ENCODE measurements at regions not wholly inside any gene's neighbourhood (a gene's known extent, or its start where the extent isn't known, plus 50 kb on each side); places are given as distances from the start of the nearest gene placed in this dataset.

GRCh38 chr18:30056528-30056927 is 986.0 kb downstream of the DSC3 start:
- TF ChIP-seq Cebpa-rat (IDR thresholded peaks at IDR 0.05), result no peak
- Histone ChIP-seq H3K27ac (no peak overlapping the region), H3K4me1 (peaks cover 5% of the 10 kb centered on the region; the same call in 1 of the 2 replicates), H3K36me3 (no peaks in the 10 kb centered on the region), H3K4me3 (no peak overlapping the region), H3K9me3 (no peaks in the 10 kb centered on the region), H3K27me3 (no peaks in the 10 kb centered on the region), H3K9ac (no peak overlapping the region), H3K4me2 (no peak overlapping the region), H4K20me1 (no peaks in the 10 kb centered on the region)

DNA sequence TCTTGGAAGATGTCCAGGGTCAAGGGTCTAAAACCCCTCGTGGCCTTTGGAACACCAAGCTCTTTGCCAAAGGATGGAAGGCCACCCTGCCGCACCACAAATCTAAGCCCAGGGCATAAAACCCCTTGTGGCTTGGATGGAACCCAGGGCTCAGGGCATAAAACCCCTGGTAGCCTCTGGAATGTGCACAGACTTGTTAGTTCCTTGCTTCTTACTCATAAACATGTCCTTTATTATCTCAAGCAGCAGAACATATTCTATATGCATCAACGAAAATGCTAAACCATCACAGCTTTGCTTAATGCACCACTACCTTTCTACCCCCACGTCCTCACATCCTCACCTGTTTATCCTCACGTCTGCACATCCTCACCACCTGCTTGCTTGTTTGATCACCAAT is 998.0 kb downstream of the DSC3 start:
- H3K27ac ChIP-seq, result no peak overlapping the region
- H3K9ac ChIP-seq, result no peak overlapping the region
- H3K27me3 ChIP-seq, result no peaks in the 10 kb centered on the region
- no peak for TF ChIP-seq Cebpa-rat (IDR thresholded peaks at IDR 0.05)
- no peaks in the 10 kb centered on the region for H4K20me1 ChIP-seq
- no peaks in the 10 kb centered on the region for H3K9me3 ChIP-seq
- peaks cover 10% of the 10 kb centered on the region; the same call in 1 of the 2 replicates for H3K4me1 ChIP-seq
- no peak overlapping the region for H3K4me3 ChIP-seq
- no peaks in the 10 kb centered on the region for H3K36me3 ChIP-seq
- H3K4me2 ChIP-seq, result no peak overlapping the region

DNA sequence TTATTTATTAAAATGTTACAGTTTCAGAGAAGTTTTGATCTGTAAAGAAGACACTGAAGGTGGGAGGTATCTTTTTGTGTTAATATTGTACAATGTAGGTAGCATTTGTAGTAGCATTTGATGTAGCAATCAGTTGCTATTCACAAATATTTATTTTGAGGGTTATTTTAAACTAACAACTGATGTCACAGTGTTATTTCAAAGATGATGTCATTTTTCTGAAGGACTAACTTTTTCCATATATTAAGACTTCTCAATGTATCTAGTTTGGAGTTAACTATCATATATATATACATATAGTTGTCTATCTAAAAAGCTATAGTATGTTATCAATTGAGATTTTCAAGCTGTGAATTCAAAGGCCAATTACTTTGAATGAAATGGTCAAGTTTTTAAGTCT is 1003.3 kb downstream of the DSC3 start:
- no peak overlapping the region for H3K4me2 ChIP-seq
- no peak overlapping the region for H3K4me3 ChIP-seq
- no peaks in the 10 kb centered on the region for H3K27me3 ChIP-seq
- H3K9ac ChIP-seq, result no peak overlapping the region
- no peaks in the 10 kb centered on the region for H4K20me1 ChIP-seq
- H3K36me3 ChIP-seq, result no peaks in the 10 kb centered on the region
- H3K9me3 ChIP-seq, result peaks cover 13% of the 10 kb centered on the region
- no peak for TF ChIP-seq Cebpa-rat (IDR thresholded peaks at IDR 0.05)
- H3K27ac ChIP-seq, result no peak overlapping the region
- H3K4me1 ChIP-seq, result no peaks in the 10 kb centered on the region

- H3K27me3 ChIP-seq, result no peaks in the 10 kb centered on the region
- peaks cover 13% of the 10 kb centered on the region for H3K9me3 ChIP-seq
- H3K4me3 ChIP-seq, result no peak overlapping the region
- H3K36me3 ChIP-seq, result no peaks in the 10 kb centered on the region
- no peak overlapping the region for H3K27ac ChIP-seq
- TF ChIP-seq Cebpa-rat (IDR thresholded peaks at IDR 0.05), result no peak
- no peak overlapping the region for H3K9ac ChIP-seq
- no peak overlapping the region for H3K4me2 ChIP-seq
- H4K20me1 ChIP-seq, result no peaks in the 10 kb centered on the region
- no peaks in the 10 kb centered on the region for H3K4me1 ChIP-seq
Observed at GRCh38 chr18:30034818-30035217, 1007.7 kb downstream of the DSC3 start.

DNA sequence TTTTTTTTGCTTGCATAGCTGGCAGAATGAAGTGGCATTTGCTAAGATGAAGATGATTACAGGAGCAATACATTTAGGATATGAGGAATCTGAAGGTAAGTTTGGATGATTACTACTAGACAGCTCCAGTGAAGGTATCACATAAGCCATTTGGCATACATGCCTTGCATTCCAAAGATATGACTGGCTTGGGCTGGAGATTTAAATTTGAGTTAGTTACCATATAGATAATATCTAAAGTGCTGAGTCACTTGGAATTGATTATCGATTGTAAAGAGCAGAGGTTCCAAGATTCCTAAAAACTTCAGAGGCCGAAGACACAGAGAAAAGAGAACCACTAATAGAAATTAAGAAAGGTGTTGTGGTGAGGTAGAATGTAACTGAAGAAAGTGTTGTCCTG is 1026.4 kb downstream of the DSC3 start:
- Histone ChIP-seq H3K36me3 (no peaks in the 10 kb centered on the region), H4K20me1 (no peaks in the 10 kb centered on the region), H3K9me3 (no peaks in the 10 kb centered on the region), H3K4me1 (no peaks in the 10 kb centered on the region), H3K27ac (no peak overlapping the region), H3K4me3 (no peak overlapping the region), H3K9ac (no peak overlapping the region), H3K27me3 (no peaks in the 10 kb centered on the region), H3K4me2 (no peak overlapping the region)
- no peak for TF ChIP-seq Cebpa-rat (IDR thresholded peaks at IDR 0.05)

- H3K4me1 ChIP-seq, result no peaks in the 10 kb centered on the region
- no peak overlapping the region for H3K4me2 ChIP-seq
- H4K20me1 ChIP-seq, result no peaks in the 10 kb centered on the region
- no peak overlapping the region for H3K9ac ChIP-seq
- H3K27me3 ChIP-seq, result no peaks in the 10 kb centered on the region
- no peak overlapping the region for H3K27ac ChIP-seq
- TF ChIP-seq Cebpa-rat (IDR thresholded peaks at IDR 0.05), result no peak
- no peaks in the 10 kb centered on the region for H3K9me3 ChIP-seq
- H3K36me3 ChIP-seq, result no peaks in the 10 kb centered on the region
- no peak overlapping the region for H3K4me3 ChIP-seq
Observed at GRCh38 chr18:30004965-30005364, 1037.6 kb downstream of the DSC3 start.

DNA sequence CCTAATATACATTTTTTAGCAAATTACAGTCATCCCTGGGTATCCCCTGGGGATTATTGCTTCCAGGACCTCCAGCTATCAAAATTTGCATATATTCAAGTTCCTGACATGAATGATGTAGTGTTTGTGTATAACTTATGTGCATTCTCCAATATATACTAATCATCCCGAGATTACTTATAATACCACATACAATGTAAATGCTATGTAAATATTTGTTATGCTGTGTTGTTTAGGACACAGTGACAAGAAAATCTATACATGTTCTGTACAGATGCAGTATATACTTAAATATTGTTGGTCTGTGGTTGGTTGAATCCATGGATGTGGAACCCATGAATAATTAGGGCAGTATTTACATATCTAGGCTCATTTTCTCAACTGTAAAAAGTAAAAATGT is 1060.3 kb downstream of the DSC3 start:
- no peak for TF ChIP-seq Cebpa-rat (IDR thresholded peaks at IDR 0.05)
- Histone ChIP-seq H3K4me1 (no peaks in the 10 kb centered on the region), H3K27me3 (no peaks in the 10 kb centered on the region)

DNA sequence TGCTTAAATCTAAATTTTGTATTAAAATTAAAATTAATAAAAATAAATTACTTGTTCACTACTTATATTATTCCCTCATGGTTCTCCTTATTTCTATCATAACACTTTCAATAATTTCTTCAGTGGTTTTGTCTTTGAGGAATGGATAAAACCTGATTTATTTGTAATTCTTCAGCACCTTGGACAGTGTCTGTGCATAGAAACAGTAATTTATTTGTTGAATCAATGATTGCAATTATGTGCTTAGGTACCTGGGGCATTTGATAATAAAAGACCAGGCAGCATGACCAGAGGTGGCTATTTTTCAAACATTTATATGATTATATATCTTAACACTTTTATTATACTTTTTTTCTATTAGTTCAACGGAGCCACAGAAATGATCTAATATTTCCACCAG is 1062.7 kb downstream of the DSC3 start:
- Histone ChIP-seq H3K36me3 (no peaks in the 10 kb centered on the region), H3K9ac (no peak overlapping the region), H3K9me3 (no peaks in the 10 kb centered on the region), H3K4me3 (no peak overlapping the region), H3K27ac (no peak overlapping the region), H3K4me1 (no peaks in the 10 kb centered on the region), H3K4me2 (no peak overlapping the region), H4K20me1 (no peaks in the 10 kb centered on the region), H3K27me3 (no peaks in the 10 kb centered on the region)
- no peak for TF ChIP-seq Cebpa-rat (IDR thresholded peaks at IDR 0.05)

More for the DNA sequence above, 1060.3 kb downstream of the DSC3 start:
- no peaks in the 10 kb centered on the region for H4K20me1 ChIP-seq
- H3K9me3 ChIP-seq, result no peaks in the 10 kb centered on the region
- H3K27ac ChIP-seq, result no peak overlapping the region
- no peak overlapping the region for H3K4me2 ChIP-seq
- no peak overlapping the region for H3K9ac ChIP-seq
- H3K4me3 ChIP-seq, result no peak overlapping the region
- no peaks in the 10 kb centered on the region for H3K36me3 ChIP-seq

GRCh38 chr18:29969876-29970275 is 1072.7 kb downstream of the DSC3 start:
- TF ChIP-seq Cebpa-rat (IDR thresholded peaks at IDR 0.05), result no peak
- Histone ChIP-seq H3K9ac (no peak overlapping the region), H3K4me2 (no peak overlapping the region), H3K9me3 (no peaks in the 10 kb centered on the region), H3K36me3 (no peaks in the 10 kb centered on the region), H3K27me3 (no peaks in the 10 kb centered on the region), H3K27ac (no peak overlapping the region), H3K4me1 (no peaks in the 10 kb centered on the region), H3K4me3 (no peak overlapping the region), H4K20me1 (no peaks in the 10 kb centered on the region)

DNA sequence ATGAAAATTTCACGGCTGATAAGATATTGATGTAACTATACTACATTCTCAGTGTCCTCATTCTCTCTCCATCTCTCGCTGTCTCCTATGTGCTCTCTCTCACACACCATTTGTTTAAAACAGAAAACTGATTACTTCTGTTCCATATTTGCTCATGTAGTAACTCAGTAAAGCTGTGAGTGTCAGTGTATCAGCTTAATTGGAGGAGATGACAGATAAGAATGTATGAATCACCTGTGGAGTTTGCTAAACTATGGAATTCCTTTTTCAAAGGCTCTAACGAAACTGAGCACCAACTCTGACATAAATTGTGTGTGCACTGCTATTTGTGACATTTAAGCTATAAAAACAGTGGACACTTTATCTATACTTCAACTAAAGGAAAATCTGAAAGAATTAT is 1080.0 kb downstream of the DSC3 start:
- Histone ChIP-seq H3K4me3 (no peak overlapping the region), H3K4me2 (no peak overlapping the region), H3K4me1 (no peaks in the 10 kb centered on the region), H3K27me3 (no peaks in the 10 kb centered on the region), H3K9me3 (no peaks in the 10 kb centered on the region), H3K27ac (no peak overlapping the region), H3K36me3 (no peaks in the 10 kb centered on the region), H3K9ac (no peak overlapping the region), H4K20me1 (no peaks in the 10 kb centered on the region)
- TF ChIP-seq Cebpa-rat (IDR thresholded peaks at IDR 0.05), result no peak

GRCh38 chr18:29960539-29960938 is 1082.0 kb downstream of the DSC3 start:
- no peaks in the 10 kb centered on the region for H3K27me3 ChIP-seq
- H3K4me1 ChIP-seq, result no peaks in the 10 kb centered on the region
- H3K9ac ChIP-seq, result no peak overlapping the region
- no peaks in the 10 kb centered on the region for H3K36me3 ChIP-seq
- no peak overlapping the region for H3K4me2 ChIP-seq
- H3K4me3 ChIP-seq, result no peak overlapping the region
- no peak for TF ChIP-seq Cebpa-rat (IDR thresholded peaks at IDR 0.05)
- no peaks in the 10 kb centered on the region for H4K20me1 ChIP-seq
- H3K9me3 ChIP-seq, result no peaks in the 10 kb centered on the region
- H3K27ac ChIP-seq, result no peak overlapping the region
